NT2/D1 (cell line): ENCODE measurements at regions not wholly inside any gene's neighbourhood (a gene's known extent, or its start where the extent isn't known, plus 50 kb on each side); places are given as distances from the start of the nearest gene placed in this dataset.

Experiments
- SUZ12 ChIP-seq: IDR thresholded peaks from 2 replicates; pipeline ENCODE4 v1.6.1; 2011; ENCODE audit not compliant: insufficient read length, insufficient read depth; ENCODE audit errors: extremely low read depth
- YY1 ChIP-seq: IDR thresholded peaks from 2 replicates; pipeline ENCODE4 v1.6.1; 2011; ENCODE audit not compliant: insufficient read length, insufficient read depth
- ZNF274 ChIP-seq: IDR thresholded peaks from 2 replicates; pipeline ENCODE4 v1.6.1; 2011; ENCODE audit warnings: mild to moderate bottlenecking, low read depth, low read length

- TF ChIP-seq ZNF274 (no peak), YY1 (no peak), SUZ12 (no peak)
Measured at GRCh38 chr2:240336820-240337427, 98.5 kb upstream of the GPC1 start.
